ENCODE measurements at regions not wholly inside any gene's neighbourhood (a gene's known extent, or its start where the extent isn't known, plus 50 kb on each side); places are given as distances from the start of the nearest gene placed in this dataset.
"Not testable (repeated sequence)": the region's sequence is repeated elsewhere in the genome, so short reads cannot be mapped to it uniquely, and the experiment has no call there.

GRCh38 chr1:173257805-173258204 is 50.7 kb upstream of the TNFSF4 start:
- Mint-ChIP-seq H3K4me3 (no peak overlapping the region), H3K27me3 (no peaks in the 10 kb centered on the region), H3K27ac (no peak overlapping the region), H3K9me3 (peaks cover 15 to 27% (median 25%) of the 10 kb centered on the region in 7 donors), H3K36me3 (peaks cover 5 to 24% of the 10 kb centered on the region in 2 donors), H3K4me1 (peaks cover 12 to 36% (median 22%) of the 10 kb centered on the region in 3 donors)
- ATAC-seq (ENCODE audit: low read depth in 2 of 2) = no peak
- no peak for DNase-seq

GRCh38 chr1:173258479-173259264 is 51.5 kb upstream of the TNFSF4 start:
- ATAC-seq (ENCODE audit: low read depth in 2 of 2) (no peak), DNase-seq (no peak)
- Mint-ChIP-seq H3K9me3 (peaks cover 15 to 27% (median 25%) of the 10 kb centered on the region in 7 donors), H3K4me1 (peaks cover 12 to 38% (median 24%) of the 10 kb centered on the region in 3 donors), H3K27me3 (no peaks in the 10 kb centered on the region), H3K27ac (no peak overlapping the region), H3K4me3 (peak overlapping the region in 1 of 8 donors; percentile 61), H3K36me3 (peaks cover 5 to 24% of the 10 kb centered on the region in 2 donors)

- not testable (repeated sequence) for H3K27me3 Mint-ChIP-seq; H3K4me3 Mint-ChIP-seq; H3K27ac Mint-ChIP-seq; DNase-seq; ATAC-seq (ENCODE audit: low read depth in 2 of 2)
- peaks cover 15 to 27% (median 25%) of the 10 kb centered on the region in 7 donors for H3K9me3 Mint-ChIP-seq
- H3K36me3 Mint-ChIP-seq = peaks cover 5 to 24% of the 10 kb centered on the region in 2 donors
- H3K4me1 Mint-ChIP-seq = peaks cover 12 to 28% (median 23%) of the 10 kb centered on the region in 3 donors
Observed at GRCh38 chr1:173260329-173260728, 53.2 kb upstream of the TNFSF4 start.

- H3K27me3 Mint-ChIP-seq = no peaks in the 10 kb centered on the region
- peaks cover 17 to 24% (median 19%) of the 10 kb centered on the region in 3 donors for H3K4me1 Mint-ChIP-seq
- DNase-seq = no peak
- ATAC-seq (ENCODE audit: low read depth in 2 of 2) = no peak
- no peak overlapping the region for H3K27ac Mint-ChIP-seq
- no peak overlapping the region for H3K4me3 Mint-ChIP-seq
- peaks cover 0 to 2% (median 0%) of the 10 kb centered on the region in 7 donors for H3K9me3 Mint-ChIP-seq
- no peaks in the 10 kb centered on the region for H3K36me3 Mint-ChIP-seq
Observed at GRCh38 chr1:173266841-173267240, 59.7 kb upstream of the TNFSF4 start.

GRCh38 chr1:173267453-173267945 is 60.4 kb upstream of the TNFSF4 start:
- H3K4me3 Mint-ChIP-seq = no peak overlapping the region
- H3K36me3 Mint-ChIP-seq = no peaks in the 10 kb centered on the region
- peaks cover 0 to 2% (median 0%) of the 10 kb centered on the region in 7 donors for H3K9me3 Mint-ChIP-seq
- peaks cover 11 to 17% (median 13%) of the 10 kb centered on the region in 3 donors for H3K4me1 Mint-ChIP-seq
- H3K27ac Mint-ChIP-seq = peak overlapping the region in 2 of 6 donors; percentile 16 to 81
- ATAC-seq (ENCODE audit: low read depth in 2 of 2) = no peak
- H3K27me3 Mint-ChIP-seq = no peaks in the 10 kb centered on the region
- DNase-seq = no peak

GRCh38 chr1:173268261-173268660 is 61.1 kb upstream of the TNFSF4 start:
- Mint-ChIP-seq H3K9me3 (no peaks in the 10 kb centered on the region), H3K27ac (no peak overlapping the region), H3K36me3 (no peaks in the 10 kb centered on the region), H3K27me3 (no peaks in the 10 kb centered on the region), H3K4me3 (no peak overlapping the region), H3K4me1 (peaks cover 8 to 13% (median 11%) of the 10 kb centered on the region in 3 donors)
- DNase-seq = no peak
- no peak for ATAC-seq (ENCODE audit: low read depth in 2 of 2)

- H3K27me3 Mint-ChIP-seq = no peaks in the 10 kb centered on the region
Observed at GRCh38 chr1:173268786-173269277, 61.7 kb upstream of the TNFSF4 start.

GRCh38 chr1:173269490-173270230 is 62.5 kb upstream of the TNFSF4 start:
- H3K4me1 Mint-ChIP-seq = peaks cover 8 to 13% (median 11%) of the 10 kb centered on the region in 3 donors
- no peak for DNase-seq
- peak overlapping the region in 1 of 6 donors; percentile 5 for H3K27ac Mint-ChIP-seq
- H3K27me3 Mint-ChIP-seq = no peaks in the 10 kb centered on the region
- ATAC-seq (ENCODE audit: low read depth in 2 of 2) = no peak
- H3K4me3 Mint-ChIP-seq = no peak overlapping the region
- no peaks in the 10 kb centered on the region for H3K36me3 Mint-ChIP-seq
- H3K9me3 Mint-ChIP-seq = no peaks in the 10 kb centered on the region

More at GRCh38 chr1:173268786-173269277, 61.7 kb upstream of the TNFSF4 start:
- DNase-seq = no peak
- Mint-ChIP-seq H3K9me3 (no peaks in the 10 kb centered on the region), H3K4me3 (no peak overlapping the region), H3K27ac (no peak overlapping the region), H3K36me3 (no peaks in the 10 kb centered on the region), H3K4me1 (peaks cover 8 to 13% (median 11%) of the 10 kb centered on the region in 3 donors)
- no peak for ATAC-seq (ENCODE audit: low read depth in 2 of 2)

GRCh38 chr1:173270243-173270642 is 63.1 kb upstream of the TNFSF4 start:
- DNase-seq (no peak), ATAC-seq (ENCODE audit: low read depth in 2 of 2) (no peak)
- no peaks in the 10 kb centered on the region for H3K9me3 Mint-ChIP-seq
- no peaks in the 10 kb centered on the region for H3K36me3 Mint-ChIP-seq
- H3K27me3 Mint-ChIP-seq = no peaks in the 10 kb centered on the region
- H3K4me1 Mint-ChIP-seq = peaks cover 8 to 13% (median 11%) of the 10 kb centered on the region in 3 donors
- no peak overlapping the region for H3K4me3 Mint-ChIP-seq
- no peak overlapping the region for H3K27ac Mint-ChIP-seq

- not testable (repeated sequence) for H3K27ac Mint-ChIP-seq; H3K36me3 Mint-ChIP-seq; DNase-seq; H3K9me3 Mint-ChIP-seq; H3K4me3 Mint-ChIP-seq; ATAC-seq (ENCODE audit: low read depth in 2 of 2); H3K4me1 Mint-ChIP-seq; H3K27me3 Mint-ChIP-seq
Observed at GRCh38 chr1:173271021-173271420, 63.9 kb upstream of the TNFSF4 start.

GRCh38 chr1:173275496-173275895 is 68.4 kb upstream of the TNFSF4 start:
- Mint-ChIP-seq H3K36me3 (peaks cover 0 to 8% of the 10 kb centered on the region in 2 donors), H3K4me3 (no peak overlapping the region), H3K27ac (no peak overlapping the region), H3K27me3 (no peaks in the 10 kb centered on the region), H3K4me1 (peaks cover 0 to 9% (median 0%) of the 10 kb centered on the region in 3 donors), H3K9me3 (no peaks in the 10 kb centered on the region)
- DNase-seq = no peak
- no peak for ATAC-seq (ENCODE audit: low read depth in 2 of 2)

- Mint-ChIP-seq H3K27ac (no peak overlapping the region), H3K4me1 (peaks cover 0 to 9% (median 0%) of the 10 kb centered on the region in 3 donors), H3K36me3 (peaks cover 0 to 8% of the 10 kb centered on the region in 2 donors), H3K27me3 (no peaks in the 10 kb centered on the region), H3K4me3 (no peak overlapping the region), H3K9me3 (no peaks in the 10 kb centered on the region)
- ATAC-seq (ENCODE audit: low read depth in 2 of 2) = no peak
- no peak for DNase-seq
Observed at GRCh38 chr1:173276922-173277800, 70.0 kb upstream of the TNFSF4 start.

All from naive B cell (primary cell).